Upper lobe of left lung (tissue), 4 donors: ENCODE measurements at regions not wholly inside any gene's neighbourhood (a gene's known extent, or its start where the extent isn't known, plus 50 kb on each side); places are given as distances from the start of the nearest gene placed in this dataset.

ENCODE experiments used
- EP300 ChIP-seq, 4 donors: sonication (generic); formaldehyde crosslinking; IDR thresholded peaks; one replicate each; pipeline ENCODE4 v1.5.1; 2017; ENCODE audit warnings: antibody characterized with exemption in 4 of 4, control low read depth in 2 of 4
- POLR2A ChIP-seq, 4 donors: fragments of 450-650 bp; IDR thresholded peaks; one replicate each; pipeline ENCODE4 v1.5.1; 2016 to 2017; ENCODE audit warnings: antibody characterized with exemption in 4 of 4, mild to moderate bottlenecking in 2 of 4
- TF ChIP-seq, protein P1 (sequence below), 6 experiments: fragments of 450-650 bp in 4 of 6; fragments of 200-600 bp in 2 of 6; sonication (generic) in 2 of 6; IDR thresholded peaks; one replicate each; pipeline ENCODE4 v1.5.1; 2016 to 2019; ENCODE audit warnings: antibody characterized with exemption in 6 of 6

DNA sequence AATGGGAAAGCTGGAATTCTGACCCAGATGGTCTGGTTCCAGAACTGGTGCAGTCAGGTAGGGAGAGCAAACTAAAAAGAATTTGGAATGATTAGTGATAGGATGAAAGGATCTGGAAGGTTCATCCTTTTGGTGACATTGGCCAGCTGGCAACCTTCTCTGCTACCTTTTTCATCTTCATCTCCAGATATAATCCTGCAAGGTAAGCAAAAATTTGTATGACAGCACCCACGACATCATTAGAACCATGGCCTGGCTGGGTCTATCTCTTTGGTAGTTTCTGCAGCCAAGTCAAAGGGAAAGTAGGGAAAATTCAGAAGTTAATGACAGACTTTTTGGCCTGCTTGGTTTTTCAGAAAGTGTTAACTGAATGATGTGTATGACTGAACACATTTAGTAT, 188.9 kb upstream of the MALRD1 start:
- TF ChIP-seq POLR2A (IDR thresholded peaks at IDR 0.05) (no peak), EP300 (IDR thresholded peaks at IDR 0.05) (no peak)
- TF ChIP-seq, protein P1, sequence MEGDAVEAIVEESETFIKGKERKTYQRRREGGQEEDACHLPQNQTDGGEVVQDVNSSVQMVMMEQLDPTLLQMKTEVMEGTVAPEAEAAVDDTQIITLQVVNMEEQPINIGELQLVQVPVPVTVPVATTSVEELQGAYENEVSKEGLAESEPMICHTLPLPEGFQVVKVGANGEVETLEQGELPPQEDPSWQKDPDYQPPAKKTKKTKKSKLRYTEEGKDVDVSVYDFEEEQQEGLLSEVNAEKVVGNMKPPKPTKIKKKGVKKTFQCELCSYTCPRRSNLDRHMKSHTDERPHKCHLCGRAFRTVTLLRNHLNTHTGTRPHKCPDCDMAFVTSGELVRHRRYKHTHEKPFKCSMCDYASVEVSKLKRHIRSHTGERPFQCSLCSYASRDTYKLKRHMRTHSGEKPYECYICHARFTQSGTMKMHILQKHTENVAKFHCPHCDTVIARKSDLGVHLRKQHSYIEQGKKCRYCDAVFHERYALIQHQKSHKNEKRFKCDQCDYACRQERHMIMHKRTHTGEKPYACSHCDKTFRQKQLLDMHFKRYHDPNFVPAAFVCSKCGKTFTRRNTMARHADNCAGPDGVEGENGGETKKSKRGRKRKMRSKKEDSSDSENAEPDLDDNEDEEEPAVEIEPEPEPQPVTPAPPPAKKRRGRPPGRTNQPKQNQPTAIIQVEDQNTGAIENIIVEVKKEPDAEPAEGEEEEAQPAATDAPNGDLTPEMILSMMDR (IDR thresholded peaks at IDR 0.05) = no peak
